Astrocyte (in vitro differentiated cells and primary cell): ENCODE measurements at regions not wholly inside any gene's neighbourhood (a gene's known extent, or its start where the extent isn't known, plus 50 kb on each side); places are given as distances from the start of the nearest gene placed in this dataset.

ENCODE experiments used
- DNase-seq: peaks from one replicate; pipeline ENCODE4 v3.0.0-alpha.2; 2010; ENCODE audit warnings: low read depth
- FAIRE-seq: peaks from 2 replicates; lab custom pipeline; 2011; peaks lifted over from hg19 to GRCh38; lab: Jason Lieb, UNC
- H2AFZ ChIP-seq: 2 replicates; pipeline ENCODE4 v1.6.0; 2012; ENCODE audit warnings: low read depth, low read length, inconsistent platforms
- H3K27ac ChIP-seq: 2 replicates; pipeline ENCODE4 v1.5.1; 2011; ENCODE audit warnings: low read depth, low read length, inconsistent platforms
- H3K27me3 ChIP-seq: 2 replicates; pipeline ENCODE4 v1.6.0; 2011; ENCODE audit warnings: low read length, inconsistent platforms; ENCODE audit not compliant: insufficient read depth
- H3K36me3 ChIP-seq: 2 replicates; pipeline ENCODE4 v1.5.1; 2011; ENCODE audit warnings: low read length, inconsistent platforms; ENCODE audit not compliant: insufficient read depth
- H3K4me1 ChIP-seq: 2 replicates; pipeline ENCODE4 v1.5.1; 2011; ENCODE audit warnings: low read length, inconsistent platforms; ENCODE audit not compliant: insufficient read depth
- H3K4me2 ChIP-seq: 2 replicates; pipeline ENCODE4 v1.6.0; 2012; ENCODE audit warnings: low read length, inconsistent platforms
- H3K4me3 ChIP-seq: 2 replicates; pipeline ENCODE4 v1.5.1; 2011; ENCODE audit warnings: low read depth, mild to moderate bottlenecking, low read length, inconsistent platforms; ENCODE audit not compliant: insufficient read depth
- H3K79me2 ChIP-seq: 2 replicates; pipeline ENCODE4 v1.6.0; 2012; ENCODE audit warnings: mild to moderate bottlenecking, low read length, inconsistent platforms; ENCODE audit not compliant: insufficient read depth
- H3K9ac ChIP-seq: 2 replicates; pipeline ENCODE4 v1.6.0; 2012; ENCODE audit warnings: mild to moderate bottlenecking, low read length, inconsistent platforms
- H3K9me3 ChIP-seq: 2 replicates; pipeline ENCODE4 v1.5.1; 2012; ENCODE audit warnings: low read depth, mild to moderate bottlenecking, low read length, inconsistent platforms; ENCODE audit not compliant: insufficient read depth
- H4K20me1 ChIP-seq: 2 replicates; pipeline ENCODE4 v1.6.0; 2012; ENCODE audit warnings: low read length, inconsistent platforms; ENCODE audit not compliant: insufficient read depth
- H3K27ac Mint-ChIP-seq: one replicate; pipeline ENCODE4 v1.8.0; 2021; ENCODE audit warnings: mild to moderate bottlenecking, mixed read lengths; ENCODE audit not compliant: unreplicated experiment
- H3K27me3 Mint-ChIP-seq: one replicate; pipeline ENCODE4 v1.8.0; 2021; ENCODE audit warnings: low read depth, mixed read lengths; ENCODE audit not compliant: unreplicated experiment
- H3K36me3 Mint-ChIP-seq: one replicate; pipeline ENCODE4 v1.8.0; 2021; ENCODE audit warnings: low read depth, mixed read lengths; ENCODE audit not compliant: unreplicated experiment
- H3K4me1 Mint-ChIP-seq: one replicate; pipeline ENCODE4 v1.8.0; 2021; ENCODE audit warnings: low read depth, mixed read lengths; ENCODE audit not compliant: unreplicated experiment
- H3K4me3 Mint-ChIP-seq: one replicate; pipeline ENCODE4 v1.8.0; 2021; ENCODE audit warnings: mild to moderate bottlenecking, moderate library complexity, mixed read lengths; ENCODE audit not compliant: unreplicated experiment
- H3K9me3 Mint-ChIP-seq: one replicate; pipeline ENCODE4 v1.8.0; 2021; ENCODE audit warnings: mild to moderate bottlenecking, mixed read lengths; ENCODE audit not compliant: unreplicated experiment
- EZH2 ChIP-seq: IDR thresholded peaks from 2 replicates; pipeline ENCODE4 v1.6.1; 2012; ENCODE audit warnings: mild to moderate bottlenecking, low read length, inconsistent platforms; ENCODE audit not compliant: insufficient read depth
- TF ChIP-seq, protein P1 (sequence below): IDR thresholded peaks from 2 replicates; pipeline ENCODE4 v1.5.1; 2011; ENCODE audit warnings: low read depth, mild to moderate bottlenecking, inconsistent platforms, low read length, moderate library complexity; ENCODE audit not compliant: insufficient read depth

DNA sequence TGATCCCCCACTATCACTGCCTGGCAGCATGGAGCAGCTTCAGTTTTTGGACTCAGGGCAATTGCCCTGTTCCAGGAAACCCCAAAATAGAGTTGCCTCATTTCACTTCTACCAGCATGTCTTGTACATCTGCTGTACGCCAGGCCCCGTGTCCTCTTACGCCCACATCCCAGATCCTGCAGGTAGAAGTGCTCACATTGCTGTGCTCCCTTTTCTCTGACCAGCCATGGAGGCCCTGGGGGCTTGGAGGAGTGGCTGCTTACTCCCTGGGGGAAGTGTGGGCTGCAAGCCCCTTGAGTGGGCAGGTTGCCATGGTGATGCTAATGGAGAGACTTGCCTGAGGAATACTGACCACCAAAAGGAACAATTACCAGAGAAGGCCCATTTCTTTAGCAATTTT, 55.6 kb upstream of the KCNIP1 start:
- Histone ChIP-seq H3K4me1 (peaks cover 3% of the 10 kb centered on the region), H3K79me2 (no peaks in the 10 kb centered on the region), H2AFZ (no peak overlapping the region), H3K27ac (no peak overlapping the region), H3K27me3 (no peaks in the 10 kb centered on the region), H3K4me2 (no peak overlapping the region), H3K4me3 (no peak overlapping the region), H3K9me3 (no peaks in the 10 kb centered on the region), H3K9ac (no peak overlapping the region), H3K36me3 (no peaks in the 10 kb centered on the region), H4K20me1 (no peaks in the 10 kb centered on the region)
- FAIRE-seq: no peak
- Mint-ChIP-seq H3K36me3 (no peaks in the 10 kb centered on the region), H3K27me3 (peaks cover 10% of the 10 kb centered on the region), H3K27ac (peak overlapping the region; percentile 48), H3K9me3 (peaks cover 6% of the 10 kb centered on the region), H3K4me3 (no peak overlapping the region), H3K4me1 (peaks cover 14% of the 10 kb centered on the region)
- DNase-seq: no peak
- TF ChIP-seq EZH2: no peak
- TF ChIP-seq, protein P1, sequence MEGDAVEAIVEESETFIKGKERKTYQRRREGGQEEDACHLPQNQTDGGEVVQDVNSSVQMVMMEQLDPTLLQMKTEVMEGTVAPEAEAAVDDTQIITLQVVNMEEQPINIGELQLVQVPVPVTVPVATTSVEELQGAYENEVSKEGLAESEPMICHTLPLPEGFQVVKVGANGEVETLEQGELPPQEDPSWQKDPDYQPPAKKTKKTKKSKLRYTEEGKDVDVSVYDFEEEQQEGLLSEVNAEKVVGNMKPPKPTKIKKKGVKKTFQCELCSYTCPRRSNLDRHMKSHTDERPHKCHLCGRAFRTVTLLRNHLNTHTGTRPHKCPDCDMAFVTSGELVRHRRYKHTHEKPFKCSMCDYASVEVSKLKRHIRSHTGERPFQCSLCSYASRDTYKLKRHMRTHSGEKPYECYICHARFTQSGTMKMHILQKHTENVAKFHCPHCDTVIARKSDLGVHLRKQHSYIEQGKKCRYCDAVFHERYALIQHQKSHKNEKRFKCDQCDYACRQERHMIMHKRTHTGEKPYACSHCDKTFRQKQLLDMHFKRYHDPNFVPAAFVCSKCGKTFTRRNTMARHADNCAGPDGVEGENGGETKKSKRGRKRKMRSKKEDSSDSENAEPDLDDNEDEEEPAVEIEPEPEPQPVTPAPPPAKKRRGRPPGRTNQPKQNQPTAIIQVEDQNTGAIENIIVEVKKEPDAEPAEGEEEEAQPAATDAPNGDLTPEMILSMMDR: no peak

DNA sequence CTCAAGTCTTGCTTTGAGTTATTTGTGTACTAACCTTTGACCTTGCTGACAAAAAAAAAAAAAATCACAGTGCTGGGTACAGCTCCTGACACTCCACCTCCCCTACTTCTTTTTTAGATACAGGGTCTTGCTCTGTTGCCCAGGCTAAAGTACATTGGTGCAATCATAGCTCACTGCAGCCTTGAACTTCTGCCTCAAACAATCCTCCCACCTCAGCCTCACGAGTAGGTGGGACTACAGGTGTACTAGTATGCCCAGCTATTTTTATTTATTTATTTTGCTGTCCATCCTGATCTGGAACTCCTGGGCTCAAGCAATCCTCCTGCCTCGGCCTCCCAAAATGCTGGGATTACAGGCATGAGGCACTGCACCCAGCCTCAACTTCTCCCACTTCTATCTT, 57.2 kb upstream of the KCNMB1 start:
- Histone ChIP-seq H3K27me3 (no peaks in the 10 kb centered on the region), H3K4me2 (no peak overlapping the region), H4K20me1 (no peaks in the 10 kb centered on the region), H3K4me1 (no peaks in the 10 kb centered on the region), H3K9ac (no peak overlapping the region), H3K79me2 (no peaks in the 10 kb centered on the region), H2AFZ (no peak overlapping the region), H3K4me3 (no peak overlapping the region), H3K27ac (no peak overlapping the region), H3K9me3 (no peaks in the 10 kb centered on the region), H3K36me3 (no peaks in the 10 kb centered on the region)
- H3K4me3 Mint-ChIP-seq: no peak overlapping the region
- TF ChIP-seq, protein P1: no peak
- TF ChIP-seq EZH2: no peak
- no peak for FAIRE-seq
- peaks cover 13% of the 10 kb centered on the region for H3K27me3 Mint-ChIP-seq
- H3K36me3 Mint-ChIP-seq: no peaks in the 10 kb centered on the region
- peaks cover 12% of the 10 kb centered on the region for H3K4me1 Mint-ChIP-seq
- H3K27ac Mint-ChIP-seq: no peak overlapping the region
- no peak for DNase-seq
- H3K9me3 Mint-ChIP-seq: peaks cover 6% of the 10 kb centered on the region

DNA sequence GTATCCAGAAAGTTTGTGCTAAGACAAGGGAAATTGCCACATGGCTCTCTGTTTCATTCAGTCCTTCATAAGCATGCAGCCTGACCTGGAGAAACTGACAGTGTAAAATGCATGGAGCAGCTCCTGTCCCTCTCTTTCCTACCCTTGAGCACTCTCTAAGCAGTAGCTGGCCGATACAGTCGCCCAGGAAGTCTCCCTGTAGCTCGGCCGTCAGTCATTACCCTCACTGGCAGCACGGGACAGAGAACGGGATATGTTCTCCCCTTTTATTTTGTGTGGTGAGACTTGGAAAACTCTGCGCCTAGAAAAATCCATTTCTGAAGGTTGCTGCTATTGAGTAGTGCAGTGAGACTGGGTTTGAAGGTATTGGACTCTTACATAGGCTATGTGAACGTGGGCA, 56.8 kb upstream of the KCNMB1 start:
- H3K27me3 ChIP-seq: no peaks in the 10 kb centered on the region
- no peaks in the 10 kb centered on the region for H3K79me2 ChIP-seq
- no peaks in the 10 kb centered on the region for H3K4me1 ChIP-seq
- no peaks in the 10 kb centered on the region for H3K36me3 ChIP-seq
- TF ChIP-seq EZH2: no peak
- TF ChIP-seq, protein P1: no peak
- no peak for FAIRE-seq
- peaks cover 14% of the 10 kb centered on the region for H3K27me3 Mint-ChIP-seq
- H2AFZ ChIP-seq: no peak overlapping the region
- peaks cover 10% of the 10 kb centered on the region for H3K4me1 Mint-ChIP-seq
- H3K4me2 ChIP-seq: no peak overlapping the region
- H3K36me3 Mint-ChIP-seq: no peaks in the 10 kb centered on the region
- no peak overlapping the region for H3K27ac ChIP-seq
- no peaks in the 10 kb centered on the region for H4K20me1 ChIP-seq
- H3K4me3 Mint-ChIP-seq: no peak overlapping the region
- no peak overlapping the region for H3K27ac Mint-ChIP-seq
- DNase-seq: no peak
- H3K9ac ChIP-seq: no peak overlapping the region
- H3K9me3 Mint-ChIP-seq: peaks cover 6% of the 10 kb centered on the region
- no peak overlapping the region for H3K4me3 ChIP-seq
- no peaks in the 10 kb centered on the region for H3K9me3 ChIP-seq
